Retinal pigment epithelial cell (primary cell): ENCODE measurements at regions not wholly inside any gene's neighbourhood (a gene's known extent, or its start where the extent isn't known, plus 50 kb on each side); places are given as distances from the start of the nearest gene placed in this dataset.

ENCODE experiments used
- DNase-seq: peaks from one replicate; pipeline ENCODE4 v3.0.0-alpha.2; 2010; ENCODE audit warnings: low read depth
- H3K4me3 ChIP-seq: 2 replicates; pipeline ENCODE4 v1.5.1; 2011; ENCODE audit warnings: mild to moderate bottlenecking, low read length, control low read depth, moderate library complexity
- CTCF ChIP-seq: conservative IDR thresholded peaks from 2 replicates; pipeline ENCODE4 v1.5.1; 2011; ENCODE audit warnings: low read depth, low read length, control low read depth, inconsistent platforms

GRCh38 chr16:35198223-35199199 is 1739.1 kb downstream of the TP53TG3F start:
- no peak overlapping the region for H3K4me3 ChIP-seq
- TF ChIP-seq CTCF: no peak
- DNase-seq: no peak

GRCh38 chr16:35200662-35201061 is 1741.2 kb downstream of the TP53TG3F start:
- DNase-seq: no peak
- no peak overlapping the region for H3K4me3 ChIP-seq
- no peak for TF ChIP-seq CTCF

GRCh38 chr16:35201151-35201550 is 1741.7 kb downstream of the TP53TG3F start:
- TF ChIP-seq CTCF: no peak
- DNase-seq: no peak
- H3K4me3 ChIP-seq: no peak overlapping the region

- no peak overlapping the region for H3K4me3 ChIP-seq
- DNase-seq: no peak
- TF ChIP-seq CTCF: no peak
Observed at GRCh38 chr16:35203636-35204035, 1744.2 kb downstream of the TP53TG3F start.

- H3K4me3 ChIP-seq: no peak overlapping the region
- DNase-seq: no peak
- no peak for TF ChIP-seq CTCF
Observed at GRCh38 chr16:35207059-35207999, 1747.9 kb downstream of the TP53TG3F start.

- H3K4me3 ChIP-seq: no peak overlapping the region
- TF ChIP-seq CTCF: no peak
- no peak for DNase-seq
Observed at GRCh38 chr16:35208001-35208935, 1748.9 kb downstream of the TP53TG3F start.
